SKM-1 treated with dmso at 0.1 percent for 144 hours (cell line): ENCODE measurements at regions not wholly inside any gene's neighbourhood (a gene's known extent, or its start where the extent isn't known, plus 50 kb on each side); places are given as distances from the start of the nearest gene placed in this dataset.

Experiments used
- DNase-seq: peaks from one replicate; lab custom pipeline; 2025; ENCODE audit not compliant: unreplicated experiment; lab: John Stamatoyannopoulos, UW

- DNase-seq = no peak
These were observed 1240.9 kb upstream of the LRRTM3 start for GRCh38 chr10:65684896-65685295.

- no peak for DNase-seq
These were observed 1224.6 kb upstream of the LRRTM3 start for GRCh38 chr10:65701168-65701776.

GRCh38 chr10:65708057-65708456, 1217.8 kb upstream of the LRRTM3 start:
- no peak for DNase-seq

- no peak for DNase-seq
These were observed 1215.5 kb upstream of the LRRTM3 start for GRCh38 chr10:65710306-65710705.

GRCh38 chr10:65719790-65720189, 1206.0 kb upstream of the LRRTM3 start:
- no peak for DNase-seq

- DNase-seq = no peak
These were observed 1204.9 kb upstream of the LRRTM3 start for GRCh38 chr10:65720901-65721300.

- DNase-seq = peak; percentile 4
These were observed 1202.3 kb upstream of the LRRTM3 start for GRCh38 chr10:65723525-65723924.

GRCh38 chr10:65735382-65735781, 1190.5 kb upstream of the LRRTM3 start:
- DNase-seq = no peak

GRCh38 chr10:65742906-65743305, 1182.9 kb upstream of the LRRTM3 start:
- DNase-seq = no peak

- no peak for DNase-seq
These were observed 1174.6 kb upstream of the LRRTM3 start for GRCh38 chr10:65751218-65751617.

- no peak for DNase-seq
These were observed 1173.9 kb upstream of the LRRTM3 start for GRCh38 chr10:65751896-65752295.

- no peak for DNase-seq
These were observed 1172.3 kb upstream of the LRRTM3 start for GRCh38 chr10:65753532-65753931.

- no peak for DNase-seq
These were observed 1171.7 kb upstream of the LRRTM3 start for GRCh38 chr10:65754112-65754511.

GRCh38 chr10:65762311-65762710, 1163.5 kb upstream of the LRRTM3 start:
- no peak for DNase-seq

- DNase-seq = no peak
These were observed 1160.8 kb upstream of the LRRTM3 start for GRCh38 chr10:65765006-65765541.

GRCh38 chr10:65769828-65770227, 1156.0 kb upstream of the LRRTM3 start:
- no peak for DNase-seq

- no peak for DNase-seq
These were observed 1147.1 kb upstream of the LRRTM3 start for GRCh38 chr10:65778753-65779152.

- DNase-seq = no peak
These were observed 1145.9 kb upstream of the LRRTM3 start for GRCh38 chr10:65779985-65780384.

GRCh38 chr10:65786279-65786678, 1139.6 kb upstream of the LRRTM3 start:
- no peak for DNase-seq

GRCh38 chr10:65787571-65787970, 1138.3 kb upstream of the LRRTM3 start:
- no peak for DNase-seq

GRCh38 chr10:65788271-65788670, 1137.6 kb upstream of the LRRTM3 start:
- no peak for DNase-seq

GRCh38 chr10:65791979-65792378, 1133.9 kb upstream of the LRRTM3 start:
- DNase-seq = no peak

- no peak for DNase-seq
These were observed 1132.0 kb upstream of the LRRTM3 start for GRCh38 chr10:65793738-65794425.
